Amniotic epithelial cell (primary cell): ENCODE measurements at regions not wholly inside any gene's neighbourhood (a gene's known extent, or its start where the extent isn't known, plus 50 kb on each side); places are given as distances from the start of the nearest gene placed in this dataset.

ENCODE experiments used
- DNase-seq: peaks from one replicate; pipeline ENCODE4 v3.0.0-alpha.2; 2010; ENCODE audit warnings: low read depth

DNA sequence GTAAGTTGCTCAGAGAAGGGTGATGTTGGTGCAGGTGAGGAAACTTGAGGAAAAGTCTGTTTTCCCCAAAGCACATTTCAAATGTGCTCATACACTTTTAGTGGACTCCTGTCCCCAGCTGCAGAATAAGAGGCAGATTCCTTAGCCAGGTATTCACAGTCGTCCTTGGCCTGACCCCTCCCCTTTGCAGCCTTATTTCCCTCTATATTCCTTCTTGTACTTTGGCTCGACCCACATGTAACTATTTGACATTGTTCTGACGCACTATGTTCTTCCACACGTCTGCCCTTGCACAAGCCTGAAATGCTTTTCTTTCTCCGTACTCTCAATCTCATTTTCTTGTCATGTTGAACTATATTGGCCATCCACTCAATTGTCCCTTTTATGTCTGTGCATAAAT is 498.4 kb upstream of the USP24 start:
- DNase-seq, result no peak

DNA sequence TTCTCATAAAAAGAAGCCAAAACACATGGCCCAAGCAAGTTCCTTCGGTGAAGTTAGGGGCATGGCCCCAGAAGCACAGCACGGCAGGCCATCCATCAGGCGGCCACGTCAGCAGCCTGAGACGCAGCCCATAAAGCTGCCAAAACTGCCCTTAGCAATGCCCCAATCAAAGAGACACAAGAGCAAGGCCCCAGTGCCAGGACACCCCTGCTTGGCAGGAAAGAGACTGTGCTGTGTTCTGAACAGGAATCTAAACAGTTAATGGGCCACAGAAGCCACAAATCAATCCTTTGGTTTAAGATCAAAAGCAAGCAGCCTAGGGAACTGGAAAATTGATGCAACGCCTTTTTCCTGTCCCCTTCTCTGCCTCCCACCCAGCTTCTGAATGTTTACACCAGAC is 497.0 kb upstream of the USP24 start:
- no peak for DNase-seq

DNA sequence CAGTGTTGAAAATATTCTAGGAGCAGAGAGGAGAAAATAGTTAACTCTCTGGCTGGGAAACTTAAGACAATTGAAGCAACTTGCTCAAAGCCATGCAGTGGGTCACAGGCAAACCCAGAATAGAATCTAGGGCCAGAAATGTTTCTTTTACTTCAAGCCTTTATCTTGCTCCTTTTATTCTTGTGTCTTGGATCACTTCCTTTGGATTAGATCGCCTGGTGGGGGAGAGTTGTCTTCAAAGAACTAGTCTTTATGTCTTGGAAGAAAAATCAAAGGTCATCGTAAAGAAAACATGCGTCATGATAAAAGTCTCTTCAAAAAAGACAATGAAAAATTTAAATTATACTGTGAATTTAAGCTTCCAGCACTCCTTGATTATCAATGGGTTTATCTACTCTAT is 493.6 kb upstream of the USP24 start:
- no peak for DNase-seq

DNA sequence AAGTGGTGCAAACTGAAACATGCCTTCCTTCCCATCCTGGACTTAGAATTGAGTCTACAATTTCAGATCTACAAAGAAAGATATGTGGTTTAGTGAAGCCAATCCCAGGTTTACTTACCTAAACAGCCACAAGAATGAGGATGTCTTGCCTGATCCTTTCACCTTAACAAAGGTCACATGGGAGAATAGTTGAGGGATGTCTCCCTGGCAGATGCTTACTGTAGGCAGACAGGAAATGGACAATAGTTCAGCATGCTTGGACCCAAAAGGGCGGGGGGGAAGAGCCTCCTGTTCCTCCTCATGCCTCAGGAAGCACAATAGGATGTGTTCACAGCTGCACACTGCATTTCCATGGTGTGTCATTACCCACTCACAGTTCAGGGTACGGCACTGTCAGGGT is 492.7 kb upstream of the USP24 start:
- no peak for DNase-seq

DNA sequence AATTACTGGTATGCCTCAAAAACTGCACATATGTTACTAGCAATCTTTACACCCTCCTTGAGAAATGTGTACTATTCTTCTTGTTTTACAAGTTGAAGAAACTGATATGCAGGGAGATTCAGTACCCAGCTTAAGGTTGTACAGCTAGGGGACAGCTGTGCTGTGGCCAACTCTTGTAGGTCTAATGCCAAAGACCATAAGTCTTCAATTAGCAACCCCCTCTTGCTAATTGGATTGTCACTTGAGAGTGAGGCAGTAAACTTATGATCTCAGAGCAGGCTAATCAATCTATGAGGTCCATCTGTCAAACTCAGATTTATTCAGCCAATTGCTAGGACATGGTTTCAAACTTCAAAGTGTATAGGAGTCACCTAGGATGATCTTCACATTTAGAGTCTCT is 492.0 kb upstream of the USP24 start:
- no peak for DNase-seq

DNA sequence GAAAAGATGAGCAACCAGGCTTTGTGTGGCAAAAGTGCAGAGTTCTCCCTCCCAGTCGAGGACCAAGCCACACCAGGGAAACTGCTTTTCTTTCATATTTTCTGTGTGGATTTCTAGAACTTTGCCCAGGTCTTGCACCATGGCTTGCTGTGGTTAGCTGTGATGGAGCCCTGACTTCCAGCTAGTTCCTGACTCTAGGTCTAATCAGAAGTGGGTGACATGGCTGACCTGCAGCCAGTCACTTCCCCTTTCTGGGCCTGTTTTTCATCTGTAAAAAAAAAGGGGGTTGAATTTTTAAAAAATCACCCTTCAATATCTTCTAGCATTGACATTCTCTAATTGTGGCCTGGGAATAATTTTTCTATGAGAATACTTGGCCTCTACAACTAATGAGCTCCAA is 491.2 kb upstream of the USP24 start:
- DNase-seq, result no peak

DNA sequence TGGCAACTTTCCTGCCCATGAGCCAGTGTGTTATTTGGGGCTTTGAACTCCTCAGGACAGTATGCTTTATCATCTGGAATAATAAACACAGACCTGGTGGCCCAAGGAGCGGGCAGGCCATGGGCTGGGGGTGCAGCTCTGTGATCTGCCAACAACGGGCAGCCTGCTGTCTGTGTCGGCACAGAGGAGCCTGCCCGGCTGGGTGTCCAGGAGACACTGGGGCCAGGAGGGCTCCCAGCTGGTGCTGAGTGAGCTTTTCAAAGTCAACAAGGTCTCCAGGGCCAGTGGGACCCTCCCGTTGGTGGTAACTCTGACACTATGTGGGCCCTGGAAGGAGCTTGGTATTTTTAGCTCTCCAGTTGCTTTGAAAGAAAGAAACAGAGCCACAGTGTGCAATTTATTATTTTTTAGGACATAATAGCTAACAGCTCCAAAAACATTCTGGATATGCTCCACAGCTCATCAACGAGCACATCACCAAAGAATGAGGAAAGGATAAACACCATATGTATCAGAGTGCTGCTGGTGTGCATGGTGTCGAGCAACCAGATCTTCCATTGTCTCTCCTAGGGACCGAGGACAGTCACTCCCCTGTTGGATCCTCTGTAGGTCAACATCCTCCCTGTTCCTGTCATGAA is 488.7 kb upstream of the USP24 start:
- no peak for DNase-seq

DNA sequence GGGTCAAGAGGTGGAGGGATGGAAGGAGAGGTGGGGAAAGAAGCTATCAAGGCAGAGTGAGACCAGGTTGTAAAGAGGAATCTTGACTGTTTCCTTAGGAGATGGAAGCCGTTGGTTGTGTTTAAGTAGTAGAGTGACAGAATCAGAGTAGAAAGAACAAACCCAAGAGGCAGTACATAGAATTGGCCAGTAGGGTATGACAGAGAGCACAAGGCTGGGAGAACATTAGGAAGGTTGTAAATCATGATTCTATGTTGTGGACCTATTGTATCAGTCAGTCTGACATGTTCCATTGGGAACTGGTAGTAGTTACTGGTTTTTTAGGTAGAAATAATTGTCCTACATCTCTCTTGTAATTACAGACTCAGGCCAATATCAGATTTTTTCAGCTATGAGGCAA is 486.9 kb upstream of the USP24 start:
- peak; percentile 36 for DNase-seq

DNA sequence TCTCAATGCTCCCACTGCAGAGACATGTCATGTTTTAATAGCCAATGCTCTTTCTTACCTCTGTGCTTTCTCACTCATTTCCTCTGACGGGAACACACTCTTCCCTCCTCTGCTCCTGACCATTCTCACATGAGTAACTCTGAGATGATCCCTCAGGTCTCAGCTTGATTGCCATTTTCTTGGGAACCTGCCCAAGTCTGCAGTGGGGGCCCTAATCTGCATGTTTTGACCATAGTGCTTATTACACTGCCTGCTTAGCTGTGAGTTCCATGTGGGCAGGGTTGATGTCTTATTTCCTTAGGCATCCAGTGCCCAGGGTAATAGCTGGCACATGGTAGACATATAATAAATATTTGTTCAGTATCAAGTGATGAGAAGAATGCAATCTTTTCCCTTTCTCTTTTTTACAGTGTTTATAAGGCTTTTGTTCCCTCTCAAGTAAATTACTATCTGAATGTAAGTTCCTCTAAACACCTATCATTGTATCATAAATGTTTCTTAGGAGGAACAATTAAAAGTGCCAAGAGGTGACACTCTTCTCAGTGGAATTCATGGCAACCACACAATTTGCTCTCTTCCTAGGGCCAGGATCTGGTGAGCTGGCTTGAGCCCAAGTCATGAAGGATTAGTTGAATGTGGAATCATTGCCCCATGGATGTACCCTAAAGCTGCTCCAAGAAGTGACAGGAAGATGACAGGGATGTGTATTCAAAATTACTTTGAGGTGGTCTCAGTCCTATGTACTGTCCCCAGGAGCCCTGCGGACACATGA is 485.4 kb upstream of the USP24 start:
- DNase-seq, result no peak

DNA sequence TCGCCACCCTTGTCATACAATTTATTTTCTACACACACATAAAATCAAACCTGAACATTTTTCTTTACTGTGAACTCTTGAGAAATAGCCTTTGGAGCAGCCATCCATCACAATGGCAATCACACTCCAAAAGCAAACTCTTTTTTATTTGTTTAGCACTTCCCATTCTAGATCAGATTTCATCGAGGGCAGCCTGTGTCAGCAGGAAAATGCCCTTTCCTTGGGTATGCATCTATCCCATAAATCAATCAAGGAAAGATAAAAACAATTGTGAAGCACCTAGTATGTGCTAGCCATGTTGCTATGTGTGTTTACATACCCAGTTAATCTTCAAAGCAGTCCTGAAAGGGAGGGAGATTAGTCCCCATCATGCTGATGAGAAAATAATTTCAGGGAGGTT is 484.1 kb upstream of the USP24 start:
- no peak for DNase-seq

DNA sequence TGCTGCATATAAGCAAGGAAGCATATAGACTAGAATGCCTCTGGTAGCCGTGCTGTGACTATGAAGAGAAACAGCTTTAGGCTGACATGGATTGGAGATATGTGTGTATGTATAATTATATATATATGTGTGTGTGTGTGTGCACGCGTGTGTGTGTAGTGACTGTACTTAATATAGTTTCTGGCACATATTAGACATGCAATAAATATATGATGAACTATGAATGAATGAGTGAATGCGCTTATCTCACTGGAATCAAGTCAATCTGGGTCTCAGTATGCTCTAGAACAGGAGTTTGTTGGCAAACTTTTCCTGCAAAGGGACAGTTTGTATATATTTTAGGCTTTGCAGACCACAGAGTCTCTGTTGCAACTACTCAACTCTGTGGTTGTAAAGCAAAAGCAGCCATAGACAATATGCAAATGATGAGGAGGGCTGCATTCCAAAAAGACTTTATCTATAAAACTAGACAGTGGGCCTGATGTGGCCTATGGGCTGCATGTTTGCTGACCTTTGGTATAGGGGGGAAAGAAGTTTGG is 482.9 kb upstream of the USP24 start:
- DNase-seq, result no peak

DNA sequence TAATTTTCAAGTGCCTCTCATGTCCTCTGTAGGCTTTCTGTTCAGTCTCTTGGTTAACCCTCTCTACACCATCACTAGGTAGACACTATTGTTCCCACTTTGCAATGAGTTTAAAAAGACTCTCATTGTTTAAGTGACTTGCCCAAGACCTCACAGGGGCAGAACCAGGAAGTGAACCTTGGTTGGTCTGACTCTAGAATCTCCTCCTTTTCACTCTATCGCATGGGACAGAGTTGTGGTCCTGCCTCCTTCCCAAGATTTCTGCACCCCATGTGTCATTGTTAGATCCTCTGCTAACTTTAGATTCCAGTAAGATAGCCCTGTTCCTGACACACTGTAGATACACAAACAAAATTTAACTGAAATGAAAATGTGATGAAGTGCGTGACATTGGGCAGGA is 481.7 kb upstream of the USP24 start:
- DNase-seq, result no peak

DNA sequence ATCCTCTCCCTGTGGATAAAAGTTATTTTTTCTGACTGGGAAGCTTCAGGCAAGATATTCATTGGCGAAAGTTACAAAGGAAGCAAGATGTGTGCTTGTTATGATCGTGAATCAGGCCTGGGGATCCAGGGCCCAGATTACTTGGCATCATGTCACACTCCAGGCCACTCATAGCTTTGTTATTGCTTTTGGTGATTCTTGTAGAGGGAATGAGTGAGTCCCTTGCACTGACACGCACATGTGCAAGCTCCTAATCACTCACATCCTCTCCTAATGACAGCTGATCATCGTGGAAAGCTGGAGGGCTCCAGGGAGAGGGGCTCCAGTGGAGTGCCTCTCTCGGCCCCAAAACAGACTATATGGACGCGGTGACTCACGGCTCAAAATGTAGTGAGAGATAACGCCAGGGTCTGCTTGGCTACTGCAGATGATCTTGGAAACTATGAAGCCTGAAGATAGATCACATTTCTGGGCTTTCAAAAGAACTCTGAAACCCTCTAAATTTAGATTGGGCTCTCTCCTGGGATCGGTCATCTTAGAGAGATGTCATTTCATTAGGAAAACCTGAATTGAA is 481.1 kb upstream of the USP24 start:
- peak; percentile 58 for DNase-seq

DNA sequence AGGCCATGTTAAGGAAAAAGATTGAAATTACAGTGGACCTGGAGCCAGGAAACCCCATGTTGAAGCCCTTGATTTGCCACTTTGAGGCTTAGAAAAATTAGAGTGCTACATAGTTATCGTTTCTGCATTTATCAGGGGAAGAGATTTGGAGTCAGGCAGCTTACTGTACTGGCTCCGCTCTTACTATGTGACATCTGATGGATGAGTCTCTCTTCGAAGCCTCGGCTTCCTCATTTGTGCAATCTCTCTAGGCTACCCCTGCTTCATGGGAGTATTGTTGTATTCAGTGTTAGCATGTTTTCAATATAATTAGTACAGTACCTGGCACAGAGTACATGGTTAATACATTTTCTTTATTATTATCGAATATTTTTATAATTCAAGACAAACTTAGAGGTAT is 480.4 kb upstream of the USP24 start:
- peak; percentile 80 for DNase-seq

DNA sequence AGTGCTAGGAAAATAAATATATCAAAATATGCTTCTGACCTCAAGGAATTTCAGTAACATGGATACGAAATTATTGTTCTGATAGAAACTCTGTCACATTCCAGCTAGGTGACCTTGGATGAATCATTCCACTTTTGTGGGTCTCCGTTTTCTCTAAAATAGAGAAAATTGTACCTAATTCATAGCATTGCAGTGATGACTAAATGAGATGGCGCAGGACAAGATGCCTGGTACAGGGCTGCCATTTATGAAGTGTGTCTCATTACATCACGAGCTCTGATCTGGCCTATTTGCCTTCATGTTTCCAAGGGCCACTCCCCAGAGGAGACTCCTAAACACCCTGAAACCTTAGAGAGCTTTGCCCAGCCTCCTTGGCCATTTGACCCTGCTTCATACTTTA is 480.0 kb upstream of the USP24 start:
- no peak for DNase-seq

DNA sequence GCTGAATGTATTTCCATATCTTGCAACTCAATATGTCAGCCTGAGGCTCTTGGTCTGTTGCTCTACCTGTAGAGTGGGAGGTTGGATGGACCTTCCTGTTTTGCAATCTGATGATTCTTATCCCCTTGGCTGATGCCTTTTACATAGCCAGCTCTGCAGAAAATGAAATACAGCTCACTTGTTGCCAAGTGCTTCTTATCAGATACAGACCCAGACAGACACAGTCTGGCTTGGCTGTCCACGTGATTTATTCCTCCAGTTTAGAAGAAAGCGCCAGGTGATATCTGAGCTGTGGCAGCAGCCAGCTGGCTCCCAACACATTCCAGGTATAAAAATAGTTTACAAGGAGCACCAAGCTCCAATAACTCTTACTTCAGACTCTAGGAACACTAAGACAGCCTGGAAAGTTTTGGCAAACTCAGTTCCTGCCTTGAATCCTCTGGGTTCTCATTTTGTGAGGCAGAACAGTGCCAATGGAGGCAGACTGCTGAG is 479.2 kb upstream of the USP24 start:
- DNase-seq, result peak; percentile 86

DNA sequence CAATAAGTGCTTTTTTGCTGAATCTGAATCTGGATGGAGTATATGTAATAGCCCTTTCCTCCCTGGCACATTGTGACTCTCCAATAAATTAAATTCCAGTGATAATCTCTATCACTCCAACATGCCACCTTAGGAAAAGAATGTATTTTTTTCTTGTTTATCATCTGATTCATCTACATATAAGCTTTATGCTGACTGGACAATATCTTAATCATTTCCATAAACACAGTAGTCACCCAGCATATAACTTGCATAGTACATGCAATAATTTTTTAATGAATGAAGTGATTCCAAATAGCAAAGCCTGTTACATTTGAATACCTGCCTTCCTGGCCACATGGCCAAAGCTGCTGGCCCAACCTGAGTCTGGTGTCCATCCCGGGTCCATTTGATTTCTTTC is 477.6 kb upstream of the USP24 start:
- no peak for DNase-seq

DNA sequence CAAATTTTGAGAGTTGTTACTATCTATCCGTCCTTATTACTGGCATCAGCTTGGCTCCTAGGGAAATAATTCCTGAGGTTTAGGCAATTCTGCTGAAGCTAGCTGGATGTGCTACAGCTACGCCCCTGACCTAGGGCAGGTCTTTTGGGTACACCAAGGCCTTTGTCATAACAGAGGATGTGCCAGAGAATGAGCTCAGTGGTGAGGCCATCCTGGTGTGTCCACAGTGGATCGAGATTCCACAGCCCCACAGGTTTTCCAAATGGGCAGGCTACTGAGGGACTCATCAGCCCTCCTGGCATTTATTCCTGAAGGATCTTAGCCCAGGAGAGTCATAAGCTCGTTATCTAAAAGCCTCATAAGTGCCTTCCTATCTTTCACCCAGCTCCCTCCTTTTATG is 475.2 kb upstream of the USP24 start:
- DNase-seq, result no peak

DNA sequence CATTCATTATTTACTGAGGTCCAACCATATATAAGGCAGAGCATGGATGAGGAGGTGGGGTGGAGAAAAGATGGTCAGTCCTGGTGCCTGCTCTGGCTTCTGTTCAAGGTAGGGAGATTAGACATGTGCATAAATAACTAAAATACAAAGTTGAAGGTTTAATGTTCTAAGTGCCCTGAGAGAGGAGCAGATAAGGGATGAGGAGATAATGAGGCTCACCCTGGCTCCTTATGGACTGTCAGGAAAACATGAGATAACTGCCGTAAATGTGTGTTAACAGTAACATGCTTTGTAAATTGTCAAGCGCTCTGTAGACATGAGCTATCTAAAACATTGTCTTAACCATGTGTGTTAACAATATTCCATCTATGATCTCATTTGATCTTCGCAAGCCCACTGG is 474.6 kb upstream of the USP24 start:
- DNase-seq, result no peak

DNA sequence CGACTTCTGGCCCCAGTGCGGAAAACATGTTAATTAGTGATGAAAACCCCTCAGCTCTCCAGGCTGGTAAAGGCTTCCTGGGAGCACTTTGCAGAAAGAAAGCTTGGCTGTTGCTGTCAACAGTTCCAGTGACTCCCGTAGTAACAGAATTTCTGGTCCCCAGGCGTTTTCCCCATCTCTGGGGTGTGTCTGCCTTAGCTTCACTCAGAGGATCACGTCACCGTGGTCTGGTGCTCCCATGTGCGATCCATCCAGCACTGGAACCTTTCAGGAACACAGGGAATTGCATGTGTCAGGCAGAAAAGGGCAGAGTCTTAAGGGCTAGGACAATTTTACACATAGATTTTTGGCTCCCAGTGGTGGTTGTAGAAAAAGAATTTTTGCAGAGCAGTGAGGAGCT is 470.4 kb upstream of the USP24 start:
- DNase-seq, result no peak

DNA sequence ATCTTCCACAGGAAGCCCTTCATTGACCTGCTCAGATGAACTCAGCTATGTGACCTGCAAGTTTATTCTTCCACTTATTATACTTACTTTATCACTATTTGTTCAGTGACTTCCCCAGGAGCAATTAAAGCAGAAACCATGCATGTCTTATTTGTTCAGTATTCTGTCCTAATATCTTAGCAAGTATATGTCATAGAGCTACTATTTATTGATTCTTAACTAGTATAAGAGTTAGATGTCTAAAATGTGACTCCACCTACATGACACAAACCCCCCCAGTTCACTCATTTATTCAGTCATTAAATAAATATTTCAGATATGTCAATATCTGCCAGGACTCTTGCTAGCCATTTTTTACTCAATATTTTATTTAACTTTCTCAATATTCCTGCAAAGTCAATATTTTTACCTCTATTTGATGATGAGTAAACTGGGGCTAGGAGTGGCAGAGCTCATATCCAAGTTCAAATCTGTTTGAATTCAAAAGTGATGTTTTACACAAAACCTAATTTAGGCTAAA is 469.0 kb upstream of the USP24 start:
- no peak for DNase-seq

DNA sequence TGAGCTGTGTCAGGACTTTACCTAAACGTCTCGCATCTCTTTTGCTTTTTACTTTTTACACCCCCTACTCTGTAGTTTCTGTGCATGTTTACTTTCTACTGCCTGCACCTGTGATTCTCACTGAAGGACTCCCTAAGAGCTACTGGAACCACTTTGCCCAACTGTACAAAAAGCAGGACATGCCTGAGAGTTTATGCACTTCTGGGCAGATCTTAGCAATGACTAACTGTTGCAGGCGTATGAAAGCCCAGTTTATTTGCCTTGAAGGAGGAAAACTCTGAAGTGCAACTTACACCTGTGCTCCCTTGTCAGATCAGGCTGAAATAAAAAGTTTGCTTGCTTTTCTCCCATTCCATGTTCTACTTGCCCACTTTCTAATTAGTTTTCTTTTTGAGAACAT is 467.0 kb upstream of the USP24 start:
- no peak for DNase-seq

DNA sequence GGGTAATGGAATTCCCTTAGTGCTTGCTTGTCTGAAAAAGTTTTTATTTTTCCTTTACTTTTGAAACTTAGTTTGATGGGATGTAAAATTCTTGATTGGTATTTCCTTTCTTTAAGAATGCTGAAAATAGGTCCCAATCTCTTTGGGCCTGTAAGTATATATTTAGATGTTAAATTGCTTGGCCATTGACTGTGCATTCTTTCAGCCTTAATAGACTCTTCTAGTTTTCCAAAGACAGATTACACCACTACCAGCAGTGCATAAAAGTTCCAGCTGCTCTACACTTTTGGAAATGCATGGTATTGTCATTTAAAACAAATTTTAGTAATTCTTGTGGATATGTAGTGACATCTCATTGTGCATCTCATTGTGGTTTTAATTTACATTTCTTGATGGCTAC is 464.8 kb upstream of the USP24 start:
- no peak for DNase-seq
